Natural killer cell (primary cell): ENCODE measurements at regions not wholly inside any gene's neighbourhood (a gene's known extent, or its start where the extent isn't known, plus 50 kb on each side); places are given as distances from the start of the nearest gene placed in this dataset.

Source experiments
- ATAC-seq, 3 donors: fragments of 150-1000 bp in 2 of 3; fragments of 200-7000 bp in 1 of 3; cut with Tn5 transposase; 1 replicate in 1 of 3; 2 replicates in 2 of 3; pipeline ENCODE4 v1.10.0; 2021; ENCODE audit warnings: mild to moderate bottlenecking in 2 of 3, moderate library complexity in 2 of 3
- DNase-seq, 2 donors: peaks; one replicate each; pipeline versions ENCODE4 v3.0.0 to v3.0.0-alpha.2; 2013 to 2021; ENCODE audit warnings: mixed read lengths in 1 of 2
- H3K27ac ChIP-seq: one replicate; pipeline ENCODE4 v1.5.1; 2013; ENCODE audit warnings: mild to moderate bottlenecking, low read length
- H3K27me3 ChIP-seq: one replicate; pipeline ENCODE4 v1.6.1; 2013; ENCODE audit warnings: low read length; ENCODE audit not compliant: control insufficient read depth, insufficient read depth
- H3K36me3 ChIP-seq: one replicate; pipeline ENCODE4 v1.6.1; 2013; ENCODE audit warnings: low read length; ENCODE audit not compliant: control insufficient read depth, insufficient read depth
- H3K4me1 ChIP-seq: one replicate; pipeline ENCODE4 v1.6.1; 2013; ENCODE audit warnings: low read length; ENCODE audit not compliant: control insufficient read depth, insufficient read depth
- H3K4me3 ChIP-seq: one replicate; pipeline ENCODE4 v1.5.1; 2013; ENCODE audit warnings: low read length
- H3K9me3 ChIP-seq: one replicate; pipeline ENCODE4 v1.6.1; 2013; ENCODE audit warnings: low read length; ENCODE audit not compliant: control insufficient read depth, insufficient read depth
- H3K27ac Mint-ChIP-seq, 2 donors: one replicate each; pipeline ENCODE4 v1.8.0; 2022; ENCODE audit warnings: mild to moderate bottlenecking in 2 of 2, mixed read lengths in 2 of 2, moderate library complexity in 1 of 2
- H3K27me3 Mint-ChIP-seq, 2 donors: one replicate each; pipeline ENCODE4 v1.8.0; 2022; ENCODE audit warnings: low read depth in 2 of 2, mixed read lengths in 2 of 2
- H3K36me3 Mint-ChIP-seq: one replicate; pipeline ENCODE4 v1.8.0; 2022; ENCODE audit warnings: mixed read lengths
- H3K4me1 Mint-ChIP-seq, 2 donors: one replicate each; pipeline ENCODE4 v1.8.0; 2022; ENCODE audit warnings: mixed read lengths in 2 of 2
- H3K4me3 Mint-ChIP-seq: one replicate; pipeline ENCODE4 v1.8.0; 2022; ENCODE audit warnings: mild to moderate bottlenecking, moderate library complexity, mixed read lengths
- H3K9me3 Mint-ChIP-seq, 2 donors: one replicate each; pipeline ENCODE4 v1.8.0; 2022; ENCODE audit warnings: mixed read lengths in 2 of 2
- CTCF ChIP-seq: fragments of 200-600 bp; IDR thresholded peaks from one replicate; pipeline ENCODE4 v1.8.0; 2022; ENCODE audit warnings: antibody characterized with exemption
- WGBS: methylation state at CpG from one replicate; pipeline ENCODE4 v1.1.7; 2013; ENCODE audit warnings: missing lambda C conversion rate; ENCODE audit not compliant: insufficient coverage; 5-methylcytosine and 5-hydroxymethylcytosine counted together
- intact Hi-C: fragments of 100-400 bp; cut with micrococcal nuclease; formaldehyde crosslinking; loops from one replicate; pipeline ENCODE4 v1.14.2; 2022

- WGBS = 94% methylated on average over 9 of the region's 10 CpGs
- H3K4me1 Mint-ChIP-seq = no peaks in the 10 kb centered on the region
- TF ChIP-seq CTCF = no peak
- intact Hi-C loops = no loop called here
- no peaks in the 10 kb centered on the region for H3K27me3 ChIP-seq
- H3K27ac Mint-ChIP-seq = no peak overlapping the region
- H3K9me3 ChIP-seq = no peaks in the 10 kb centered on the region
- H3K36me3 Mint-ChIP-seq = no peaks in the 10 kb centered on the region
- H3K4me3 ChIP-seq = no peak overlapping the region
- ATAC-seq (no peak), DNase-seq (no peak)
- no peaks in the 10 kb centered on the region for H3K9me3 Mint-ChIP-seq
- H3K4me1 ChIP-seq = no peaks in the 10 kb centered on the region
- H3K27ac ChIP-seq = no peak overlapping the region
- H3K36me3 ChIP-seq = no peaks in the 10 kb centered on the region
- no peak overlapping the region for H3K4me3 Mint-ChIP-seq
- peaks cover 21 to 38% of the 10 kb centered on the region in 2 donors for H3K27me3 Mint-ChIP-seq
These were observed 124.1 kb upstream of the THBS1 start for GRCh38 chr15:39456582-39457330.

GRCh38 chr15:39458131-39458530 lies 122.7 kb upstream of the THBS1 start:
- H3K36me3 ChIP-seq = no peaks in the 10 kb centered on the region
- H3K9me3 ChIP-seq = no peaks in the 10 kb centered on the region
- intact Hi-C loops = no loop called here
- H3K27ac Mint-ChIP-seq = no peak overlapping the region
- H3K36me3 Mint-ChIP-seq = no peaks in the 10 kb centered on the region
- H3K27ac ChIP-seq = no peak overlapping the region
- no peaks in the 10 kb centered on the region for H3K9me3 Mint-ChIP-seq
- H3K4me3 ChIP-seq = no peak overlapping the region
- no peak for TF ChIP-seq CTCF
- 91% methylated on average over 3 of the region's 3 CpGs for WGBS
- no peaks in the 10 kb centered on the region for H3K4me1 Mint-ChIP-seq
- H3K27me3 Mint-ChIP-seq = peaks cover 19 to 44% of the 10 kb centered on the region in 2 donors
- no peak for ATAC-seq
- H3K4me1 ChIP-seq = no peaks in the 10 kb centered on the region
- H3K4me3 Mint-ChIP-seq = no peak overlapping the region
- H3K27me3 ChIP-seq = no peaks in the 10 kb centered on the region
- DNase-seq = no peak

DNA sequence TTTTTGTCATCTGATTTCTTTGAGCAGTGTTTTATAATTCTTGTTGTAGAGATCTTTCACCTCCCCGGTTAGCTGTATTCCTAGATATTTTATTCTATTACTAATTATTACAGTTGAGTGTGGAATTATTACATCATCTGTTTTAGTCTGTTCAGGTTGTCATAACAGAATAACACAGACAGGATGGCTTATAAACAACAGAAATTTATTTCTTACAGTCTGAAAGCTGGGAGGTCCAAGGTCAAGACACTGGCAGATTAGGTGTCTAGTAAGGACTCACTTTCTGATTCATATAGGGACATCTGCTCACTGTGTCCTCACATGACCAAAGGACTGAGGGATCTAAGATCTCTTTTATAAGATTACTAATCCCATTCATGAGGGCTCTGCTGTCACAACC lies 121.3 kb upstream of the THBS1 start:
- no peaks in the 10 kb centered on the region for H3K36me3 ChIP-seq
- Mint-ChIP-seq H3K4me3 (no peak overlapping the region), H3K36me3 (no peaks in the 10 kb centered on the region), H3K27me3 (peaks cover 21 to 50% of the 10 kb centered on the region in 2 donors), H3K27ac (no peak overlapping the region), H3K4me1 (no peaks in the 10 kb centered on the region), H3K9me3 (no peaks in the 10 kb centered on the region)
- no peaks in the 10 kb centered on the region for H3K4me1 ChIP-seq
- H3K4me3 ChIP-seq = no peak overlapping the region
- no peak for DNase-seq
- no CpG with 5 or more reads among the region's 1 CpG for WGBS
- H3K9me3 ChIP-seq = no peaks in the 10 kb centered on the region
- ATAC-seq = no peak
- no peak for TF ChIP-seq CTCF
- intact Hi-C loops = no loop called here
- H3K27me3 ChIP-seq = no peaks in the 10 kb centered on the region
- no peak overlapping the region for H3K27ac ChIP-seq

- Histone ChIP-seq H3K4me3 (no peak overlapping the region), H3K27ac (no peak overlapping the region), H3K27me3 (no peaks in the 10 kb centered on the region), H3K9me3 (no peaks in the 10 kb centered on the region), H3K4me1 (no peaks in the 10 kb centered on the region), H3K36me3 (no peaks in the 10 kb centered on the region)
- intact Hi-C loops = no loop called here
- Mint-ChIP-seq H3K4me3 (no peak overlapping the region), H3K27ac (no peak overlapping the region), H3K9me3 (no peaks in the 10 kb centered on the region), H3K4me1 (no peaks in the 10 kb centered on the region), H3K27me3 (peaks cover 21 to 47% of the 10 kb centered on the region in 2 donors), H3K36me3 (no peaks in the 10 kb centered on the region)
- ATAC-seq (no peak), DNase-seq (no peak)
- TF ChIP-seq CTCF = no peak
- 69% methylated on average over 7 of the region's 7 CpGs for WGBS
These were observed 120.1 kb upstream of the THBS1 start for GRCh38 chr15:39460748-39461147.
